ENCODE measurements at regions not wholly inside any gene's neighbourhood (a gene's known extent, or its start where the extent isn't known, plus 50 kb on each side); places are given as distances from the start of the nearest gene placed in this dataset.

DNA sequence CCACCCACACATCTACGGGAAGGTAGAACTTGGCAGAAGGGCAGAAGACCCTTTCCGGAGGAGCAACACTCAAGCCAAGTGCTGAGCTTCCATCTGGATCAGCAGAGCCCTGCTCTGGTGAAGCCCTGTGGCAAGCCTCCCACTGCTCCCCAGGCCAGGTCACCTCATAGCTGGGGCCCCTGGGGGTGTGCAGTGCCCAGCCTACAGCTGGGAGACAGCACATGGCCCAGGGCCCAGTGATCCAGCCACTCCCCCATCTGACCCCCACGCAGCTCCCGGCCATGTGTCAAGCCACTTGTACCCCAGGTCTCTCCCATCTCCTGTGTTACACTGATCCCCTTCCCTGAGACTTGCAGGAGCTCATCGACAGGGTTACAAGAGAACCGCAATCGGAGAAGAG, 95.7 kb downstream of the RBFOX3 start:
- TF ChIP-seq, protein P1, sequence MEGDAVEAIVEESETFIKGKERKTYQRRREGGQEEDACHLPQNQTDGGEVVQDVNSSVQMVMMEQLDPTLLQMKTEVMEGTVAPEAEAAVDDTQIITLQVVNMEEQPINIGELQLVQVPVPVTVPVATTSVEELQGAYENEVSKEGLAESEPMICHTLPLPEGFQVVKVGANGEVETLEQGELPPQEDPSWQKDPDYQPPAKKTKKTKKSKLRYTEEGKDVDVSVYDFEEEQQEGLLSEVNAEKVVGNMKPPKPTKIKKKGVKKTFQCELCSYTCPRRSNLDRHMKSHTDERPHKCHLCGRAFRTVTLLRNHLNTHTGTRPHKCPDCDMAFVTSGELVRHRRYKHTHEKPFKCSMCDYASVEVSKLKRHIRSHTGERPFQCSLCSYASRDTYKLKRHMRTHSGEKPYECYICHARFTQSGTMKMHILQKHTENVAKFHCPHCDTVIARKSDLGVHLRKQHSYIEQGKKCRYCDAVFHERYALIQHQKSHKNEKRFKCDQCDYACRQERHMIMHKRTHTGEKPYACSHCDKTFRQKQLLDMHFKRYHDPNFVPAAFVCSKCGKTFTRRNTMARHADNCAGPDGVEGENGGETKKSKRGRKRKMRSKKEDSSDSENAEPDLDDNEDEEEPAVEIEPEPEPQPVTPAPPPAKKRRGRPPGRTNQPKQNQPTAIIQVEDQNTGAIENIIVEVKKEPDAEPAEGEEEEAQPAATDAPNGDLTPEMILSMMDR (IDR thresholded peaks at IDR 0.05; ENCODE audit: control insufficient read depth, insufficient read depth, low read depth, low read length, missing control alignments): no peak
- no peak for DNase-seq (ENCODE audit: low read depth)
- H3K4me3 ChIP-seq (ENCODE audit: control insufficient read depth, low read depth, low read length): no peak overlapping the region

DNA sequence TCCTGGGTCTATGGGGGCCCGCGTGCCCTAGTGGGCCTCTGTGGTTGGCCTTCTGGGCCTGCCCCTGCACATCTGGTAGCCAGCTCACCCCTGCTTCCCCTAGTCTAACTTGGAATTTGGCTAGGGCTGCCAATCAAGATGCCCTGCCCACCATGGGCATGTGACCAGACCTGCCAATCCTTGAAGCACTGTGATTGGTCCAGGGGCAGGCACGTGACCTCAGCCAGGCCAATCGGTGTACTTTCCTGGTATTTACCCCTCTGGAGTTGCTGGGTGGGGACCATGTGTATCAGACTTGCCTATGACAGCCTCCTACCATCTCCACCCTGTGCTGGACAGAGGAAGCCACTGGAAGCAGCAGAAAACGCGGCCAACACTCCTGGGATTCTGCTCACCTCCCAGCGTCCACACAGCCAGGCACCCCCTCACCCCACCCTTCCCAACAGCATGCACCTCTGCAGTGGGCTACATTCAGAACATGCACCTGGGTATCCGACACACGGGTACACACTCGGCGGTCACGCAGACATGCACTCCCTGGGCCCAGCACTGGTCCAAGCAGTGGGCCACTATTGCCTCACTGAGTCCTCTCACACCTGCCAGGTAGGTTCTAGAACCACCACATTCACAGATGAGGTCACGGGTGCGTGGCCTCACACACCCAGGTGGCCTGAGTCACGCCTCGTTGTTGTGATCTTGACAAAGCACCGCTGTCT, 96.9 kb downstream of the RBFOX3 start:
- no peak for DNase-seq (ENCODE audit: low read depth)
- TF ChIP-seq, protein P1 (IDR thresholded peaks at IDR 0.05; ENCODE audit: control insufficient read depth, insufficient read depth, low read depth, low read length, missing control alignments): no peak
- no peak overlapping the region for H3K4me3 ChIP-seq (ENCODE audit: control insufficient read depth, low read depth, low read length)

DNA sequence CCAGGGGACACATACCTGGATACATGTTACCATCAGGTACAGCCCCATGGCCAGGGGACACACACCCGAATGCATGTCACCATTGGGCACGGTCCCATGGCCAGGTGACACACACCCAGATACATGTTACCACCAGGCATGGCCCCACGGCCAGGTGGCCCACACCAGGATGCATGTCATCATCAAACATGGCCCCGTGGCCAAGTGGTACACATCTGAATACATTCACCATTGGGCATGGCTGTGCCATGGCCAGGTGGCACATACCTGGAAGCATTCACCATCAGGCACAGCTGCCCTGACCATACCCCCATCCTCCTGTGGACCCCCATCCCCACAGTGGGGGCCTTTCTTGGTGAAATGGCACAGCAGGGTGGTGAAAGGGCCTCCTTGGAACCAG, 97.6 kb downstream of the RBFOX3 start:
- H3K4me3 ChIP-seq (ENCODE audit: control insufficient read depth, low read depth, low read length): no peak overlapping the region
- no peak for DNase-seq (ENCODE audit: low read depth)
- TF ChIP-seq, protein P1 (IDR thresholded peaks at IDR 0.05; ENCODE audit: control insufficient read depth, insufficient read depth, low read depth, low read length, missing control alignments): no peak

DNA sequence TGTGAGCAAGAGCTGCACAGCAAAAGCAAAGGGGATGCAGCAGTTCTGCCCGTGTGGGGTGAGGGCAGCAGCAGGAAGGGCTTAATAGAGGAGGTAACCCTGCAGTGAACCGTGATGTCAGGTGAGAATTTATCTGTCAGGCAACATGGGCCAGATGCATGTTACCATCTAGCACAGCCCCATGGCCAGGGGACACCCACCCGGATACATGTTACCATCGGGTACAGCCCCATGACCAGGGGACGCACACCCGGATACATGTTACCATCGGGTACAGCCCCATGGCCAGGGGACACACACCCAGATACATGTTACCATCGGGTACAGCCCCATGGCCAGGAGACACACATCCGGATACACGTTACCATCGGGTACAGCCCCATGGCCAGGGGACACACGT, 99.4 kb downstream of the RBFOX3 start:
- TF ChIP-seq, protein P1 (IDR thresholded peaks at IDR 0.05; ENCODE audit: control insufficient read depth, insufficient read depth, low read depth, low read length, missing control alignments): no peak
- H3K4me3 ChIP-seq (ENCODE audit: control insufficient read depth, low read depth, low read length): no peak overlapping the region
- DNase-seq (ENCODE audit: low read depth): no peak

DNA sequence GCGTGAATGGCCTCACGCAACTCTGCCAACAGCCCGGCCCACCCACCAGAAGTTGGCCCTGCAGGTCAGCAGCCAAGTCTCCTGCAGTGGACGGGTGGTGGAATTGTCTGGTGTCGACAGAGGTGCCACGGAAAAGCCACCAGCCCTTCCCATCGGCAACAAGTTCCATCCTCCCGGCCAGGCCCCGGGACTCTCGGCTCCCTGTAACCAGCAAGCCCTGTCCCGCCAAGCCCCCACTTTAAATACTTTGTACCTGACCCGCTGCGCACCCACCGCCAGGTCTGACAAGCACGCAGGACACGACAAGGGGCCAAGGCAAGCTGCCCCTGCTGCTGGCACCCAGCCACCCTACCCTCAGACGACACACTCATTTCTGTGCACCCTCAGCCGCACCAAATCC, 100.8 kb downstream of the RBFOX3 start:
- TF ChIP-seq, protein P1 (IDR thresholded peaks at IDR 0.05; ENCODE audit: control insufficient read depth, insufficient read depth, low read depth, low read length, missing control alignments): no peak
- no peak for DNase-seq (ENCODE audit: low read depth)
- H3K4me3 ChIP-seq (ENCODE audit: control insufficient read depth, low read depth, low read length): no peak overlapping the region

DNA sequence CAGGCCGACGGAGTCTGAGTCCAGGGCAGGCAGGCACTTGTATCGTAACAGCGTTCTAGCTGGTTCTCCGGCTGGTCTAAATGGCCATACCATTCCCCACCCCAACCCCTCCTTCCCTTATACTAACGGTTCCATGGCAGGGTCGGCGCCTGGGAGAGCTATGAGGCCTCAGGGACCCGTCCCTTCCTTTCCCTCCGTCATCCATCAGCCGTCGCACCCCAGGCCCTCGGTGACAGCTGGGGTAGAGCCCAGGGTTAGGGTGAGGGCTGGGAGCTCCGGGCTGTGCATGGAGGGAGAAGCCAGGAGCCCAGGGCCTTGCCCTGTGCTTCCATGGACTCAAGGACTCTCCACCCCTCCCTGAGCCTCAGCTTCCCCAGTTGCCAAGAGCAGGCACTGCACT, 101.4 kb downstream of the RBFOX3 start:
- no peak for DNase-seq (ENCODE audit: low read depth)
- TF ChIP-seq, protein P1 (IDR thresholded peaks at IDR 0.05; ENCODE audit: control insufficient read depth, insufficient read depth, low read depth, low read length, missing control alignments): no peak
- no peak overlapping the region for H3K4me3 ChIP-seq (ENCODE audit: control insufficient read depth, low read depth, low read length)

Measured in AG09309 (cell line).